CD4-positive, alpha-beta T cell treated with Interleukin-17A for 4 hours (primary cell): ENCODE measurements at regions not wholly inside any gene's neighbourhood (a gene's known extent, or its start where the extent isn't known, plus 50 kb on each side); places are given as distances from the start of the nearest gene placed in this dataset.

Source experiments
- DNase-seq: peaks from one replicate; pipeline ENCODE4 v3.0.0-alpha.2; 2020; ENCODE audit warnings: mixed read lengths

- peak; percentile 74 for DNase-seq
Observed at GRCh38 chr15:79184465-79184892, 93.9 kb upstream of the RASGRF1 start.

GRCh38 chr15:79180318-79180717, 89.7 kb upstream of the RASGRF1 start:
- DNase-seq: no peak

GRCh38 chr15:79179597-79179996, 89.0 kb upstream of the RASGRF1 start:
- DNase-seq: no peak

GRCh38 chr15:79179108-79179561, 88.6 kb upstream of the RASGRF1 start:
- DNase-seq: no peak

GRCh38 chr15:79178594-79178993, 88.0 kb upstream of the RASGRF1 start:
- DNase-seq: no peak

- no peak for DNase-seq
Observed at GRCh38 chr15:79176151-79176550, 85.6 kb upstream of the RASGRF1 start.

- no peak for DNase-seq
Observed at GRCh38 chr15:79172801-79173460, 82.4 kb upstream of the RASGRF1 start.

GRCh38 chr15:79172032-79172481, 81.5 kb upstream of the RASGRF1 start:
- DNase-seq: no peak

GRCh38 chr15:79171320-79172031, 80.9 kb upstream of the RASGRF1 start:
- DNase-seq: no peak

- no peak for DNase-seq
Observed at GRCh38 chr15:79170256-79170664, 79.7 kb upstream of the RASGRF1 start.

- DNase-seq: no peak
Observed at GRCh38 chr15:79169526-79170133, 79.0 kb upstream of the RASGRF1 start.

GRCh38 chr15:79168922-79169456, 78.4 kb upstream of the RASGRF1 start:
- no peak for DNase-seq

GRCh38 chr15:79167776-79168175, 77.2 kb upstream of the RASGRF1 start:
- DNase-seq: no peak

- no peak for DNase-seq
Observed at GRCh38 chr15:79166311-79166955, 75.9 kb upstream of the RASGRF1 start.

- DNase-seq: no peak
Observed at GRCh38 chr15:79164465-79164864, 73.9 kb upstream of the RASGRF1 start.

- no peak for DNase-seq
Observed at GRCh38 chr15:79164043-79164442, 73.5 kb upstream of the RASGRF1 start.

- DNase-seq: no peak
Observed at GRCh38 chr15:79163395-79163794, 72.8 kb upstream of the RASGRF1 start.

- no peak for DNase-seq
Observed at GRCh38 chr15:79161837-79162508, 71.4 kb upstream of the RASGRF1 start.

- DNase-seq: no peak
Observed at GRCh38 chr15:79160211-79160610, 69.6 kb upstream of the RASGRF1 start.

- no peak for DNase-seq
Observed at GRCh38 chr15:79157631-79158592, 67.3 kb upstream of the RASGRF1 start.

- no peak for DNase-seq
Observed at GRCh38 chr15:79156704-79157375, 66.3 kb upstream of the RASGRF1 start.
